HEK293 (cell line): ENCODE measurements at regions not wholly inside any gene's neighbourhood (a gene's known extent, or its start where the extent isn't known, plus 50 kb on each side); places are given as distances from the start of the nearest gene placed in this dataset.

Experiments
- CTCF ChIA-PET: fragments of 350-600 bp; formaldehyde crosslinking; extraction: SDS; loops from one replicate; lab custom pipeline; 2021; ENCODE audit warnings: antibody characterized with exemption; lab: Yijun Ruan, JAX
- POLR2A ChIA-PET: fragments of 300-600 bp; formaldehyde crosslinking; extraction: SDS; loops from one replicate; lab custom pipeline; 2020; ENCODE audit warnings: antibody characterized with exemption, inconsistent platforms; lab: Yijun Ruan, JAX
- H3K27ac ChIP-seq: fragments of 200-500 bp; sonication (Bioruptor generic); 2 replicates; pipeline ENCODE4 v1.5.1; 2014; ENCODE audit warnings: low read depth, low read length, control low read depth, inconsistent platforms; ENCODE audit errors: extremely low read depth
- H3K36me3 ChIP-seq, 2 experiments: fragments of 200-500 bp in 1 of 2; sonication (Bioruptor generic) in 1 of 2; 1 replicate in 1 of 2; 2 replicates in 1 of 2; pipeline ENCODE4 v1.5.1; 2014 to 2017; ENCODE audit warnings: inconsistent platforms in 2 of 2, low read length in 2 of 2; ENCODE audit not compliant: control insufficient read depth in 2 of 2, insufficient read depth in 1 of 2
- H3K4me1 ChIP-seq: fragments of 200-500 bp; sonication (Bioruptor generic); 2 replicates; pipeline ENCODE4 v1.5.1; 2014; ENCODE audit warnings: mild to moderate bottlenecking, low read length, inconsistent platforms; ENCODE audit not compliant: control insufficient read depth, insufficient read depth
- H3K4me3 ChIP-seq: 2 replicates; pipeline ENCODE4 v1.5.1; 2011; ENCODE audit warnings: low read depth, mild to moderate bottlenecking, control low read depth, low read length, moderate library complexity
- H3K9me3 ChIP-seq: fragments of 200-500 bp; sonication (Bioruptor generic); 2 replicates; pipeline ENCODE4 v1.5.1; 2014; ENCODE audit warnings: low read depth, low read length, inconsistent platforms; ENCODE audit not compliant: control insufficient read depth, insufficient read depth
- BCL11B ChIP-seq: fragments of 450-650 bp; formaldehyde crosslinking; IDR thresholded peaks from 2 replicates; pipeline ENCODE4 v1.5.1; 2016; ENCODE audit warnings: low read depth, missing biosample characterization, missing genetic modification characterization
- KLF8 ChIP-seq: fragments of 450-650 bp; formaldehyde crosslinking; IDR thresholded peaks from 2 replicates; pipeline ENCODE4 v1.5.1; 2016; ENCODE audit warnings: missing biosample characterization, missing genetic modification characterization
- MYNN ChIP-seq: fragments of 450-650 bp; formaldehyde crosslinking; IDR thresholded peaks from 2 replicates; pipeline ENCODE4 v1.5.1; 2016; ENCODE audit warnings: missing biosample characterization, missing genetic modification characterization, borderline replicate concordance
- SCRT2 ChIP-seq: fragments of 450-650 bp; formaldehyde crosslinking; IDR thresholded peaks from 2 replicates; pipeline ENCODE4 v1.5.1; 2016; ENCODE audit warnings: missing biosample characterization, missing genetic modification characterization
- TCF7L2 ChIP-seq: IDR thresholded peaks from 2 replicates; pipeline ENCODE4 v1.6.1; 2011; ENCODE audit warnings: low read depth, mild to moderate bottlenecking, inconsistent platforms, low read length, moderate library complexity, borderline replicate concordance
- ZNF121 ChIP-seq: fragments of 450-650 bp; formaldehyde crosslinking; IDR thresholded peaks from 2 replicates; pipeline ENCODE4 v1.5.1; 2016; ENCODE audit warnings: missing biosample characterization, missing genetic modification characterization
- ZNF175 ChIP-seq: fragments of 450-650 bp; formaldehyde crosslinking; IDR thresholded peaks from 2 replicates; pipeline ENCODE4 v1.5.1; 2016; ENCODE audit warnings: missing biosample characterization, missing genetic modification characterization
- ZNF530 ChIP-seq: fragments of 450-650 bp; formaldehyde crosslinking; IDR thresholded peaks from 2 replicates; pipeline ENCODE4 v1.5.1; 2016; ENCODE audit warnings: low read depth, missing biosample characterization, missing genetic modification characterization
- ZNF596 ChIP-seq: fragments of 450-650 bp; IDR thresholded peaks from 2 replicates; pipeline ENCODE4 v1.5.0; 2018; ENCODE audit warnings: missing biosample characterization, mild to moderate bottlenecking, missing genetic modification characterization, moderate library complexity
- ZNF621 ChIP-seq: fragments of 450-650 bp; formaldehyde crosslinking; IDR thresholded peaks from 2 replicates; pipeline ENCODE4 v1.5.1; 2017; ENCODE audit warnings: missing biosample characterization, missing genetic modification characterization
- ZNF76 ChIP-seq: fragments of 450-650 bp; formaldehyde crosslinking; IDR thresholded peaks from 2 replicates; pipeline ENCODE4; 2016; ENCODE audit warnings: low read depth, missing biosample characterization, missing genetic modification characterization, borderline replicate concordance
- TF ChIP-seq, protein P1 (sequence below): fragments of 450-650 bp; formaldehyde crosslinking; conservative IDR thresholded peaks from 2 replicates; pipeline ENCODE4 v1.5.1; 2016; ENCODE audit warnings: low read depth, missing biosample characterization, missing genetic modification characterization
- TF ChIP-seq, protein P2 (sequence below): fragments of 450-650 bp; formaldehyde crosslinking; IDR thresholded peaks from 2 replicates; pipeline ENCODE4 v1.5.1; 2016; ENCODE audit warnings: missing biosample characterization, missing genetic modification characterization, low read depth
- TF ChIP-seq, protein P3 (sequence below): sonication (generic); formaldehyde crosslinking; IDR thresholded peaks from 2 replicates; pipeline ENCODE4 v1.8.1; 2022; ENCODE audit warnings: mild to moderate bottlenecking, moderate library complexity, missing genetic modification reagents
- TF ChIP-seq, protein P4 (sequence below): fragments of 450-650 bp; formaldehyde crosslinking; IDR thresholded peaks from 2 replicates; pipeline ENCODE4 v1.5.1; 2016; ENCODE audit warnings: missing biosample characterization, missing genetic modification characterization
- TF ChIP-seq, protein P5 (sequence below): fragments of 450-650 bp; formaldehyde crosslinking; IDR thresholded peaks from 2 replicates; pipeline ENCODE4 v1.5.1; 2016; ENCODE audit warnings: missing biosample characterization, missing genetic modification characterization
- TF ChIP-seq, protein P6 (sequence below): fragments of 450-650 bp; formaldehyde crosslinking; IDR thresholded peaks from 2 replicates; pipeline ENCODE4 v1.5.1; 2017; ENCODE audit warnings: missing biosample characterization, missing genetic modification characterization

DNA sequence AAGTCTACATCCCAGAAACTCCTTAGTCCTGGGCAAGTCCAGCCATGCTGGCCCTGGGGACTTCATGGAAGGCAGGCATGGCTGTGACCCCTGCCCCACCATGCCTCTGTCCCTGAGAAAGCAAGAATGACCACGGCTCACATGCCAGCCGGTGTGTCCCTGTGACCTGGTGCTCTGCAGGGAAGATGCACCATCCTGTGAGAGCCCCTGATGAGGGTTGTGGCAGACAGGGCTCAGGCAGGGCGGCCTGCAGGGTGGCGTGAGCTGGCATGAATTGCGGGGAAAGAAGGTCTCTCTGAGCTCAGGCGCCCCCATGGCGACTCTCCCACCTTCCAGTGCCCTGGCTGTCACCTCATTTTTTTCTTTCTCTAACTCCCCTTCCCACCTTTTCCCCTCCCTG, 260.3 kb downstream of the RBFOX3 start (continued):
- TF ChIP-seq, protein P1, sequence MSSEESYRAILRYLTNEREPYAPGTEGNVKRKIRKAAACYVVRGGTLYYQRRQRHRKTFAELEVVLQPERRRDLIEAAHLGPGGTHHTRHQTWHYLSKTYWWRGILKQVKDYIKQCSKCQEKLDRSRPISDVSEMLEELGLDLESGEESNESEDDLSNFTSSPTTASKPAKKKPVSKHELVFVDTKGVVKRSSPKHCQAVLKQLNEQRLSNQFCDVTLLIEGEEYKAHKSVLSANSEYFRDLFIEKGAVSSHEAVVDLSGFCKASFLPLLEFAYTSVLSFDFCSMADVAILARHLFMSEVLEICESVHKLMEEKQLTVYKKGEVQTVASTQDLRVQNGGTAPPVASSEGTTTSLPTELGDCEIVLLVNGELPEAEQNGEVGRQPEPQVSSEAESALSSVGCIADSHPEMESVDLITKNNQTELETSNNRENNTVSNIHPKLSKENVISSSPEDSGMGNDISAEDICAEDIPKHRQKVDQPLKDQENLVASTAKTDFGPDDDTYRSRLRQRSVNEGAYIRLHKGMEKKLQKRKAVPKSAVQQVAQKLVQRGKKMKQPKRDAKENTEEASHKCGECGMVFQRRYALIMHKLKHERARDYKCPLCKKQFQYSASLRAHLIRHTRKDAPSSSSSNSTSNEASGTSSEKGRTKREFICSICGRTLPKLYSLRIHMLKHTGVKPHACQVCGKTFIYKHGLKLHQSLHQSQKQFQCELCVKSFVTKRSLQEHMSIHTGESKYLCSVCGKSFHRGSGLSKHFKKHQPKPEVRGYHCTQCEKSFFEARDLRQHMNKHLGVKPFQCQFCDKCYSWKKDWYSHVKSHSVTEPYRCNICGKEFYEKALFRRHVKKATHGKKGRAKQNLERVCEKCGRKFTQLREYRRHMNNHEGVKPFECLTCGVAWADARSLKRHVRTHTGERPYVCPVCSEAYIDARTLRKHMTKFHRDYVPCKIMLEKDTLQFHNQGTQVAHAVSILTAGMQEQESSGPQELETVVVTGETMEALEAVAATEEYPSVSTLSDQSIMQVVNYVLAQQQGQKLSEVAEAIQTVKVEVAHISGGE (tag by site-specific recombination): no peak
- TF ChIP-seq ZNF530 (tag by site-specific recombination) (no peak), ZNF76 (tag by site-specific recombination) (no peak)
- TF ChIP-seq, protein P2, sequence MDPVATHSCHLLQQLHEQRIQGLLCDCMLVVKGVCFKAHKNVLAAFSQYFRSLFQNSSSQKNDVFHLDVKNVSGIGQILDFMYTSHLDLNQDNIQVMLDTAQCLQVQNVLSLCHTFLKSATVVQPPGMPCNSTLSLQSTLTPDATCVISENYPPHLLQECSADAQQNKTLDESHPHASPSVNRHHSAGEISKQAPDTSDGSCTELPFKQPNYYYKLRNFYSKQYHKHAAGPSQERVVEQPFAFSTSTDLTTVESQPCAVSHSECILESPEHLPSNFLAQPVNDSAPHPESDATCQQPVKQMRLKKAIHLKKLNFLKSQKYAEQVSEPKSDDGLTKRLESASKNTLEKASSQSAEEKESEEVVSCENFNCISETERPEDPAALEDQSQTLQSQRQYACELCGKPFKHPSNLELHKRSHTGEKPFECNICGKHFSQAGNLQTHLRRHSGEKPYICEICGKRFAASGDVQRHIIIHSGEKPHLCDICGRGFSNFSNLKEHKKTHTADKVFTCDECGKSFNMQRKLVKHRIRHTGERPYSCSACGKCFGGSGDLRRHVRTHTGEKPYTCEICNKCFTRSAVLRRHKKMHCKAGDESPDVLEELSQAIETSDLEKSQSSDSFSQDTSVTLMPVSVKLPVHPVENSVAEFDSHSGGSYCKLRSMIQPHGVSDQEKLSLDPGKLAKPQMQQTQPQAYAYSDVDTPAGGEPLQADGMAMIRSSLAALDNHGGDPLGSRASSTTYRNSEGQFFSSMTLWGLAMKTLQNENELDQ (tag by site-specific recombination): no peak
- TF ChIP-seq, protein P3, sequence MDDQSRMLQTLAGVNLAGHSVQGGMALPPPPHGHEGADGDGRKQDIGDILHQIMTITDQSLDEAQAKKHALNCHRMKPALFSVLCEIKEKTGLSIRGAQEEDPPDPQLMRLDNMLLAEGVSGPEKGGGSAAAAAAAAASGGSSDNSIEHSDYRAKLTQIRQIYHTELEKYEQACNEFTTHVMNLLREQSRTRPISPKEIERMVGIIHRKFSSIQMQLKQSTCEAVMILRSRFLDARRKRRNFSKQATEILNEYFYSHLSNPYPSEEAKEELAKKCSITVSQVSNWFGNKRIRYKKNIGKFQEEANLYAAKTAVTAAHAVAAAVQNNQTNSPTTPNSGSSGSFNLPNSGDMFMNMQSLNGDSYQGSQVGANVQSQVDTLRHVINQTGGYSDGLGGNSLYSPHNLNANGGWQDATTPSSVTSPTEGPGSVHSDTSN (CRISPR knock-in tag): no peak
- TF ChIP-seq, protein P4, sequence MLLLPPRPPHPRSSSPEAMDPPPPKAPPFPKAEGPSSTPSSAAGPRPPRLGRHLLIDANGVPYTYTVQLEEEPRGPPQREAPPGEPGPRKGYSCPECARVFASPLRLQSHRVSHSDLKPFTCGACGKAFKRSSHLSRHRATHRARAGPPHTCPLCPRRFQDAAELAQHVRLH (tag by site-specific recombination): no peak
- TF ChIP-seq, protein P5, sequence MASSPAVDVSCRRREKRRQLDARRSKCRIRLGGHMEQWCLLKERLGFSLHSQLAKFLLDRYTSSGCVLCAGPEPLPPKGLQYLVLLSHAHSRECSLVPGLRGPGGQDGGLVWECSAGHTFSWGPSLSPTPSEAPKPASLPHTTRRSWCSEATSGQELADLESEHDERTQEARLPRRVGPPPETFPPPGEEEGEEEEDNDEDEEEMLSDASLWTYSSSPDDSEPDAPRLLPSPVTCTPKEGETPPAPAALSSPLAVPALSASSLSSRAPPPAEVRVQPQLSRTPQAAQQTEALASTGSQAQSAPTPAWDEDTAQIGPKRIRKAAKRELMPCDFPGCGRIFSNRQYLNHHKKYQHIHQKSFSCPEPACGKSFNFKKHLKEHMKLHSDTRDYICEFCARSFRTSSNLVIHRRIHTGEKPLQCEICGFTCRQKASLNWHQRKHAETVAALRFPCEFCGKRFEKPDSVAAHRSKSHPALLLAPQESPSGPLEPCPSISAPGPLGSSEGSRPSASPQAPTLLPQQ: no peak
- TF ChIP-seq, all 188 proteins: peak for 0

DNA sequence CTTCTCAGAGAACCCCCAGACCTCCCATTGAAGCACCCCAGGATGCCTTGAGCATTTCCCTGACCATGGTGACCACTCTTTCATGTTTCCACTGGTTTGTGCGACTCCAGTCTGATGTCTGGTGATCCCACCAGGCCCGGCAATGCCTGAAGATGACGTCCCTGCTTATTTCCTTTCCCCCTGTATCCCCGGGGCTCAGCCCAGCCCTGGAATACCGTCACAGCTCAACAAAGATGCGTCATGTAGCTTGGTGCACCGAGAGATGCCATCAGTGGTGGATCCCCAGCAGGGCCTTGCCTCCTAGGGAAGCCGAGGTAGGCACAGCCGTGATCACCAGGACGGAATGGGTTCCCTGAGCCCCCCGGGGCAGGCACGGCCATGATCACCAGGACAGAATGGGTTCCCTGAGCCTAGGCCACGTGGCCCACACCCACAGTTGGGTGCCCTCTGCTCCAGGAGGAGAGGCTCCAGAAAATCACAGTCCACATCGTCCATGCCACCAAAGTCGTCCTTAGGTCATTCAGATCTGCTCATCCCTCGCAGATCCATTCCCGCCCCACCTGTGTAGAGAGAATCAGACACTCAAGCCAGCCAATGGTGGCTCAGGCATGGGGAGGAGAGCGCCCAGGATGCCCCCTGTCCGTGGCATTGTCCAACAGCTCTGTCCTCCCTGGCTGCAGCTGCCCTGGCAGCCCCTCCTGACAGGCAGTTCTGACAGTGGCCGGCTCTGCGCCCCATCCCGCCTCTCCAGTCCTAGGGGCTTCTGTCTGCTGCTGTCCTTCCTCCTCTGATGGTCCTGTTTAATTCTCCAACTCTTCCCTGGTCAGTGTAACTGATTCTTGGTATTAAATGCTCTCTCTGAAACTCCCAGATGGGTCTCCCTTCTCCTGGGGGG, 261.1 kb downstream of the RBFOX3 start:
- POLR2A ChIA-PET: no interaction called here
- TF ChIP-seq SCRT2 (tag by site-specific recombination) (no peak), BCL11B (tag by site-specific recombination) (no peak), MYNN (tag by site-specific recombination) (no peak), ZNF621 (no peak), ZNF121 (tag by site-specific recombination) (no peak), TCF7L2 (no peak), ZNF175 (tag by site-specific recombination) (no peak), KLF8 (tag by site-specific recombination) (no peak), ZNF596 (tag by site-specific recombination) (no peak)
- TF ChIP-seq, protein P6, sequence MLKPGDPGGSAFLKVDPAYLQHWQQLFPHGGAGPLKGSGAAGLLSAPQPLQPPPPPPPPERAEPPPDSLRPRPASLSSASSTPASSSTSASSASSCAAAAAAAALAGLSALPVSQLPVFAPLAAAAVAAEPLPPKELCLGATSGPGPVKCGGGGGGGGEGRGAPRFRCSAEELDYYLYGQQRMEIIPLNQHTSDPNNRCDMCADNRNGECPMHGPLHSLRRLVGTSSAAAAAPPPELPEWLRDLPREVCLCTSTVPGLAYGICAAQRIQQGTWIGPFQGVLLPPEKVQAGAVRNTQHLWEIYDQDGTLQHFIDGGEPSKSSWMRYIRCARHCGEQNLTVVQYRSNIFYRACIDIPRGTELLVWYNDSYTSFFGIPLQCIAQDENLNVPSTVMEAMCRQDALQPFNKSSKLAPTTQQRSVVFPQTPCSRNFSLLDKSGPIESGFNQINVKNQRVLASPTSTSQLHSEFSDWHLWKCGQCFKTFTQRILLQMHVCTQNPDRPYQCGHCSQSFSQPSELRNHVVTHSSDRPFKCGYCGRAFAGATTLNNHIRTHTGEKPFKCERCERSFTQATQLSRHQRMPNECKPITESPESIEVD (tag by site-specific recombination): no peak
- no peaks in the 10 kb centered on the region for H3K4me1 ChIP-seq
- H3K27ac ChIP-seq: no peak overlapping the region
- no peaks in the 10 kb centered on the region for H3K36me3 ChIP-seq
- no peak overlapping the region for H3K4me3 ChIP-seq
- H3K9me3 ChIP-seq: peaks cover 5% of the 10 kb centered on the region; the same call in 1 of the 2 replicates
- CTCF ChIA-PET: no interaction called here
